ENCODE measurements at regions not wholly inside any gene's neighbourhood (a gene's known extent, or its start where the extent isn't known, plus 50 kb on each side); places are given as distances from the start of the nearest gene placed in this dataset.

DNA sequence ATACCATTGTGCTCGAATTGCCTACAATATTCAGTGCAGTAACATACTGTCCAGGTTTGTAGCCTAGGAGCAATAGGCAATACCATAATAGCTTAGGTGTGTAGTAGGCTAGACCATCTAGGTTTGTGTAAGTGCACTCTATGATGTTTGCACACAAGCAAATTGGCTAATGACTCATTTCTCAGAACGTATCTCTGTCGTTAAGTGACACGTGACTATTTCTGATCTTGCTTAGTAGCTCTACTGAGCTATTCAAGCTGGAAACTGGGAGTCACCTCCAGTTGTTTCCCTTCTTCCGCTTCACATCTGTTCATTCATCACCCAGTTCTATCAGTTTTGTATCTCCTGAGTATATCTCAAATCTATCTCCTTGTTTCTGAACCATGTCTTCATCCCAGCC is 86.1 kb downstream of the HNRNPD start:
- TF ChIP-seq, protein P1, sequence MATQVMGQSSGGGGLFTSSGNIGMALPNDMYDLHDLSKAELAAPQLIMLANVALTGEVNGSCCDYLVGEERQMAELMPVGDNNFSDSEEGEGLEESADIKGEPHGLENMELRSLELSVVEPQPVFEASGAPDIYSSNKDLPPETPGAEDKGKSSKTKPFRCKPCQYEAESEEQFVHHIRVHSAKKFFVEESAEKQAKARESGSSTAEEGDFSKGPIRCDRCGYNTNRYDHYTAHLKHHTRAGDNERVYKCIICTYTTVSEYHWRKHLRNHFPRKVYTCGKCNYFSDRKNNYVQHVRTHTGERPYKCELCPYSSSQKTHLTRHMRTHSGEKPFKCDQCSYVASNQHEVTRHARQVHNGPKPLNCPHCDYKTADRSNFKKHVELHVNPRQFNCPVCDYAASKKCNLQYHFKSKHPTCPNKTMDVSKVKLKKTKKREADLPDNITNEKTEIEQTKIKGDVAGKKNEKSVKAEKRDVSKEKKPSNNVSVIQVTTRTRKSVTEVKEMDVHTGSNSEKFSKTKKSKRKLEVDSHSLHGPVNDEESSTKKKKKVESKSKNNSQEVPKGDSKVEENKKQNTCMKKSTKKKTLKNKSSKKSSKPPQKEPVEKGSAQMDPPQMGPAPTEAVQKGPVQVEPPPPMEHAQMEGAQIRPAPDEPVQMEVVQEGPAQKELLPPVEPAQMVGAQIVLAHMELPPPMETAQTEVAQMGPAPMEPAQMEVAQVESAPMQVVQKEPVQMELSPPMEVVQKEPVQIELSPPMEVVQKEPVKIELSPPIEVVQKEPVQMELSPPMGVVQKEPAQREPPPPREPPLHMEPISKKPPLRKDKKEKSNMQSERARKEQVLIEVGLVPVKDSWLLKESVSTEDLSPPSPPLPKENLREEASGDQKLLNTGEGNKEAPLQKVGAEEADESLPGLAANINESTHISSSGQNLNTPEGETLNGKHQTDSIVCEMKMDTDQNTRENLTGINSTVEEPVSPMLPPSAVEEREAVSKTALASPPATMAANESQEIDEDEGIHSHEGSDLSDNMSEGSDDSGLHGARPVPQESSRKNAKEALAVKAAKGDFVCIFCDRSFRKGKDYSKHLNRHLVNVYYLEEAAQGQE (IDR thresholded peaks at IDR 0.05; ENCODE audit: insufficient read depth in 1 of 2, low read depth in 2 of 2, low read length in 1 of 2), result no peak
- TF ChIP-seq, protein P2, sequence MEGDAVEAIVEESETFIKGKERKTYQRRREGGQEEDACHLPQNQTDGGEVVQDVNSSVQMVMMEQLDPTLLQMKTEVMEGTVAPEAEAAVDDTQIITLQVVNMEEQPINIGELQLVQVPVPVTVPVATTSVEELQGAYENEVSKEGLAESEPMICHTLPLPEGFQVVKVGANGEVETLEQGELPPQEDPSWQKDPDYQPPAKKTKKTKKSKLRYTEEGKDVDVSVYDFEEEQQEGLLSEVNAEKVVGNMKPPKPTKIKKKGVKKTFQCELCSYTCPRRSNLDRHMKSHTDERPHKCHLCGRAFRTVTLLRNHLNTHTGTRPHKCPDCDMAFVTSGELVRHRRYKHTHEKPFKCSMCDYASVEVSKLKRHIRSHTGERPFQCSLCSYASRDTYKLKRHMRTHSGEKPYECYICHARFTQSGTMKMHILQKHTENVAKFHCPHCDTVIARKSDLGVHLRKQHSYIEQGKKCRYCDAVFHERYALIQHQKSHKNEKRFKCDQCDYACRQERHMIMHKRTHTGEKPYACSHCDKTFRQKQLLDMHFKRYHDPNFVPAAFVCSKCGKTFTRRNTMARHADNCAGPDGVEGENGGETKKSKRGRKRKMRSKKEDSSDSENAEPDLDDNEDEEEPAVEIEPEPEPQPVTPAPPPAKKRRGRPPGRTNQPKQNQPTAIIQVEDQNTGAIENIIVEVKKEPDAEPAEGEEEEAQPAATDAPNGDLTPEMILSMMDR (IDR thresholded peaks at IDR 0.05), result no peak
- TF ChIP-seq POLR2AphosphoS5 (IDR thresholded peaks at IDR 0.05; ENCODE audit: low read depth, low read length), result no peak

Data from Panc1 (cell line).